Liver (tissue), 8 donors: ENCODE measurements at regions not wholly inside any gene's neighbourhood (a gene's known extent, or its start where the extent isn't known, plus 50 kb on each side); places are given as distances from the start of the nearest gene placed in this dataset.

Source experiments
- DNase-seq: peaks from one replicate; pipeline ENCODE4 v3.0.0-alpha.2; 2017; ENCODE audit warnings: low spot score
- H3K27ac ChIP-seq, 2 donors: one replicate each; pipeline ENCODE4 v1.7.0; 2013; ENCODE audit warnings: inconsistent platforms in 2 of 2, low read length in 2 of 2, control low read depth in 1 of 2, low read depth in 1 of 2, mild to moderate bottlenecking in 1 of 2
- H3K27me3 ChIP-seq, 4 donors: one replicate each; pipeline versions ENCODE4 v1.6.1 to v1.7.0; 2013; ENCODE audit warnings: low read length in 3 of 4, inconsistent platforms in 1 of 4, mild to moderate bottlenecking in 1 of 4, moderate library complexity in 1 of 4; ENCODE audit not compliant: control insufficient read depth in 4 of 4, insufficient read depth in 4 of 4
- H3K36me3 ChIP-seq, 4 donors: one replicate each; pipeline versions ENCODE4 v1.6.1 to v1.7.0; 2013; ENCODE audit warnings: low read length in 3 of 4, mild to moderate bottlenecking in 3 of 4, low read depth in 1 of 4, moderate library complexity in 1 of 4; ENCODE audit not compliant: control insufficient read depth in 4 of 4, insufficient read depth in 3 of 4
- H3K4me1 ChIP-seq, 4 donors: one replicate each; pipeline versions ENCODE4 v1.6.1 to v1.7.0; 2013; ENCODE audit warnings: low read length in 3 of 4, mild to moderate bottlenecking in 3 of 4, moderate library complexity in 1 of 4; ENCODE audit not compliant: control insufficient read depth in 4 of 4, insufficient read depth in 4 of 4
- H3K4me3 ChIP-seq, 3 donors: one replicate each; pipeline versions ENCODE4 v1.6.1 to v1.7.0; 2013; ENCODE audit warnings: low read length in 3 of 3, control low read depth in 1 of 3, low read depth in 1 of 3, mild to moderate bottlenecking in 1 of 3
- H3K9ac ChIP-seq, 2 donors: one replicate each; pipeline ENCODE4 v1.7.0; 2013; ENCODE audit warnings: low read length in 2 of 2, mild to moderate bottlenecking in 2 of 2, moderate library complexity in 2 of 2, control low read depth in 1 of 2, low read depth in 1 of 2
- H3K9me3 ChIP-seq, 4 donors: one replicate each; pipeline versions ENCODE4 v1.6.1 to v1.7.0; 2013; ENCODE audit warnings: low read length in 3 of 4; ENCODE audit not compliant: control insufficient read depth in 4 of 4
- EGR1 ChIP-seq, 2 donors: IDR thresholded peaks; 2 replicates each; pipeline ENCODE4 v1.6.1; 2016 to 2018; ENCODE audit warnings: antibody characterized with exemption in 2 of 2, low read depth in 2 of 2
- FOXA2 ChIP-seq: IDR thresholded peaks from 2 replicates; pipeline ENCODE4 v1.6.1; 2016; ENCODE audit warnings: antibody characterized with exemption
- GABPA ChIP-seq, 2 donors: IDR thresholded peaks in 1 of 2; conservative IDR thresholded peaks in 1 of 2; 2 replicates each; pipeline ENCODE4 v1.6.1; 2016; ENCODE audit warnings: antibody characterized with exemption in 2 of 2, mild to moderate bottlenecking in 1 of 2, moderate library complexity in 1 of 2
- HNF4A ChIP-seq, 2 donors: conservative IDR thresholded peaks; 2 replicates each; pipeline ENCODE4 v1.6.1; 2016; ENCODE audit warnings: antibody characterized with exemption in 2 of 2, mild to moderate bottlenecking in 2 of 2
- HNF4G ChIP-seq: IDR thresholded peaks from 2 replicates; pipeline ENCODE4 v1.6.1; 2016; ENCODE audit warnings: antibody characterized with exemption
- NR2F2 ChIP-seq: IDR thresholded peaks from 2 replicates; pipeline ENCODE4 v1.6.1; 2016; ENCODE audit warnings: antibody characterized with exemption
- RAD21 ChIP-seq, 2 donors: IDR thresholded peaks; 2 replicates each; pipeline ENCODE4 v1.6.1; 2016; ENCODE audit warnings: antibody characterized with exemption in 2 of 2, mild to moderate bottlenecking in 2 of 2
- RXRA ChIP-seq, 2 donors: IDR thresholded peaks; 2 replicates each; pipeline ENCODE4 v1.6.1; 2017 to 2018; ENCODE audit warnings: antibody characterized with exemption in 2 of 2, mild to moderate bottlenecking in 1 of 2
- SP1 ChIP-seq: IDR thresholded peaks from 2 replicates; pipeline ENCODE4 v1.6.1; 2018; ENCODE audit warnings: antibody characterized with exemption, mild to moderate bottlenecking
- TAF1 ChIP-seq: conservative IDR thresholded peaks from 2 replicates; pipeline ENCODE4 v1.6.1; 2016; ENCODE audit warnings: antibody characterized with exemption, mild to moderate bottlenecking
- YY1 ChIP-seq: IDR thresholded peaks from 2 replicates; pipeline ENCODE4 v1.6.1; 2016; ENCODE audit warnings: antibody characterized with exemption, mild to moderate bottlenecking
- WGBS: extraction: QIAGEN DNeasy Blood & Tissue Kit; methylation state at CpG from one replicate; pipeline ENCODE4 v1.1.7; 2013; 5-methylcytosine and 5-hydroxymethylcytosine counted together
- TF ChIP-seq, protein P1 (sequence below): fragments of 150-350 bp; IDR thresholded peaks from 2 replicates; pipeline ENCODE4 v1.5.1; 2017; ENCODE audit warnings: improper control_type of control experiment, low read depth, low read length; ENCODE audit not compliant: missing input control
- TF ChIP-seq, protein P2 (sequence below): IDR thresholded peaks from 2 replicates; pipeline ENCODE4 v1.6.1; 2016; ENCODE audit warnings: antibody characterized with exemption
- TF ChIP-seq, protein P3 (sequence below): IDR thresholded peaks from 2 replicates; pipeline ENCODE4 v1.6.1; 2016; ENCODE audit warnings: antibody characterized with exemption
- TF ChIP-seq, protein P4 (sequence below): IDR thresholded peaks from 2 replicates; pipeline ENCODE4 v1.6.1; 2016; ENCODE audit warnings: antibody characterized with exemption, mild to moderate bottlenecking
- TF ChIP-seq, protein P5 (sequence below): IDR thresholded peaks from 2 replicates; pipeline ENCODE4 v1.6.1; 2016; ENCODE audit warnings: antibody characterized with exemption
- donor health status: healthy.
- donor health status: healthy.
- donor health status: healthy.
- donor health status: healthy.
- donor health status: healthy.

DNA sequence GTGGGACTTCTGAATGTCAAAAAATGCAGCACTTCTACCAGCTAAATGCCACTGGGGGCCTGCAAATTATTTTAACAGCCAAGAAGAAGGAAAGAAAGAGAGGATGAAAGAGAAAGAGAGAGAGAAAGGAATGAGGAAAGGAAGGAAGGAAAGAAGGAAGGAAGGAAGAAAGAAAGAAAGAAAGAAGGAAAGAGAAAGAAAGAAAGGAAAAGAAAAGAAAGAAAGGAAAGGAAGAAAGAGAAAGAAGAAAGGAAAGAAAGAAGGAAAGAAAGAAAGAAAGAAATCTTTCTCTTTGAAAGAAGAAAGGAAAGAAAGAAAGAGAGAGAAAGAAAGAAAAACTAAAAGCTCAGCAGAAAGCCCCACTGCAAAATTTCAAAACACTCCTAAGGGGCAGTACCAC, 69.2 kb upstream of the SV2C start:
- Histone ChIP-seq H3K27ac (no peak overlapping the region), H3K9ac (no peak overlapping the region), H3K4me3 (no peak overlapping the region), H3K27me3 (peaks cover 0 to 10% (median 0%) of the 10 kb centered on the region in 4 donors), H3K36me3 (no peaks in the 10 kb centered on the region), H3K4me1 (no peaks in the 10 kb centered on the region), H3K9me3 (no peaks in the 10 kb centered on the region)
- TF ChIP-seq, protein P1, sequence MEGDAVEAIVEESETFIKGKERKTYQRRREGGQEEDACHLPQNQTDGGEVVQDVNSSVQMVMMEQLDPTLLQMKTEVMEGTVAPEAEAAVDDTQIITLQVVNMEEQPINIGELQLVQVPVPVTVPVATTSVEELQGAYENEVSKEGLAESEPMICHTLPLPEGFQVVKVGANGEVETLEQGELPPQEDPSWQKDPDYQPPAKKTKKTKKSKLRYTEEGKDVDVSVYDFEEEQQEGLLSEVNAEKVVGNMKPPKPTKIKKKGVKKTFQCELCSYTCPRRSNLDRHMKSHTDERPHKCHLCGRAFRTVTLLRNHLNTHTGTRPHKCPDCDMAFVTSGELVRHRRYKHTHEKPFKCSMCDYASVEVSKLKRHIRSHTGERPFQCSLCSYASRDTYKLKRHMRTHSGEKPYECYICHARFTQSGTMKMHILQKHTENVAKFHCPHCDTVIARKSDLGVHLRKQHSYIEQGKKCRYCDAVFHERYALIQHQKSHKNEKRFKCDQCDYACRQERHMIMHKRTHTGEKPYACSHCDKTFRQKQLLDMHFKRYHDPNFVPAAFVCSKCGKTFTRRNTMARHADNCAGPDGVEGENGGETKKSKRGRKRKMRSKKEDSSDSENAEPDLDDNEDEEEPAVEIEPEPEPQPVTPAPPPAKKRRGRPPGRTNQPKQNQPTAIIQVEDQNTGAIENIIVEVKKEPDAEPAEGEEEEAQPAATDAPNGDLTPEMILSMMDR = no peak
- TF ChIP-seq, protein P2, sequence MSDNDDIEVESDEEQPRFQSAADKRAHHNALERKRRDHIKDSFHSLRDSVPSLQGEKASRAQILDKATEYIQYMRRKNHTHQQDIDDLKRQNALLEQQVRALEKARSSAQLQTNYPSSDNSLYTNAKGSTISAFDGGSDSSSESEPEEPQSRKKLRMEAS = no peak
- no peak for TF ChIP-seq GABPA (IDR thresholded peaks at IDR 0.05 in 1 of 2, conservative IDR thresholded peaks at IDR 0.05 in 1 of 2)
- no peak for TF ChIP-seq YY1
- TF ChIP-seq SP1 = no peak
- no peak for TF ChIP-seq HNF4G
- TF ChIP-seq, protein P3, sequence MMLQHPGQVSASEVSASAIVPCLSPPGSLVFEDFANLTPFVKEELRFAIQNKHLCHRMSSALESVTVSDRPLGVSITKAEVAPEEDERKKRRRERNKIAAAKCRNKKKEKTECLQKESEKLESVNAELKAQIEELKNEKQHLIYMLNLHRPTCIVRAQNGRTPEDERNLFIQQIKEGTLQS = no peak
- no peak for TF ChIP-seq TAF1
- DNase-seq = no peak

DNA sequence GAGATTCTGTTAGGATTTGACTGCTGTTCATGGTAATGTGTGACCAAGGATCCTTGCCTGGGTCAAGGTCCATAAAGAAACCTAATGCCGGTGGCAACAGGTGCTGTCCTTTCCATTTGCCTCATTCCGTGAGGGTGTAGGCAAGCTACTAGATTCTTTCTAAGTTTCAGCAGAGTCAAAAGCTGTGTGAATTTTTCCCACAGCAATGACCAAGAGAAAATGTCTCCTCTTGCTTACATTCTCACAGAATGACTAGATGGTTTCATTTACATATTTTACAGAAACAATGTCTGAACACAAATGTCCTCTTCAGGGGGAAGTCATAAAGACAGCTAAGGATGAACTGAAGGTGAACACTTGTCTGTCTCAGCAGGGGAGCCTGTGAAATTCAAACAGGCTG, 75.3 kb upstream of the SV2C start:
- peaks cover 0 to 1% (median 0%) of the 10 kb centered on the region in 4 donors for H3K4me1 ChIP-seq
- TF ChIP-seq, protein P3 = no peak
- TF ChIP-seq NR2F2 = no peak
- TF ChIP-seq, protein P2 = no peak
- TF ChIP-seq RAD21 (IDR thresholded peaks at IDR 0.05) = no peak
- no peak for TF ChIP-seq GABPA (IDR thresholded peaks at IDR 0.05 in 1 of 2, conservative IDR thresholded peaks at IDR 0.05 in 1 of 2)
- TF ChIP-seq HNF4A (conservative IDR thresholded peaks at IDR 0.05) = no peak
- TF ChIP-seq FOXA2 = no peak
- TF ChIP-seq, protein P1 = no peak
- no peaks in the 10 kb centered on the region for H3K36me3 ChIP-seq
- H3K9ac ChIP-seq = no peak overlapping the region
- H3K9me3 ChIP-seq = no peaks in the 10 kb centered on the region
- no peak overlapping the region for H3K4me3 ChIP-seq
- DNase-seq = no peak
- WGBS = 38% methylated on average over 2 of the region's 2 CpGs
- H3K27ac ChIP-seq = no peak overlapping the region
- peaks cover 0 to 10% (median 0%) of the 10 kb centered on the region in 4 donors for H3K27me3 ChIP-seq

DNA sequence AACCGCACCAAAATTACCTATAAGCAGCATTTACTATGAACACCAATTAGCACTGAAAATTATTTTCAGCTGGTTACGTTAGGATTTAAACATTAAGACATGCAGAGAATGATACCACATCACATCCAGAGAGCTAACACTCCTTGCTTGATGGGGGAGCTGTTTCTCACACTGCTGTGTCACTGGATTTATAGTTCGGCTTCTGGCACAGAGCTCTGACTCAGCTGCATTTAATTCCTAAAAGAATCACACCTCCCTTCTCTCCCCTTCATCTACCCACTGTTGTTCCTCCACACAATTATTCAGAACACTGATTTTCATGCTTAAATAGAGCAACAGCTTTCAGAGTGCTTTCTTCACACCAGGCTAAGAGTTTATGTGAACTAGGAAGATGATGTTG, 82.6 kb upstream of the SV2C start:
- Histone ChIP-seq H3K27ac (no peak overlapping the region), H3K9ac (no peak overlapping the region), H3K36me3 (no peaks in the 10 kb centered on the region), H3K9me3 (peaks cover 0 to 6% (median 1%) of the 10 kb centered on the region in 4 donors), H3K4me1 (no peaks in the 10 kb centered on the region), H3K27me3 (peaks cover 0 to 9% (median 1%) of the 10 kb centered on the region in 4 donors), H3K4me3 (no peak overlapping the region)
- no peak for DNase-seq
- 83% methylated on average over 3 of the region's 3 CpGs for WGBS
- TF ChIP-seq HNF4A (conservative IDR thresholded peaks at IDR 0.05) (no peak), NR2F2 (no peak), FOXA2 (no peak), EGR1 (IDR thresholded peaks at IDR 0.05; ENCODE audit: low read depth in 2 of 2) (no peak), RXRA (IDR thresholded peaks at IDR 0.05) (no peak), GABPA (IDR thresholded peaks at IDR 0.05 in 1 of 2, conservative IDR thresholded peaks at IDR 0.05 in 1 of 2) (no peak), TAF1 (no peak)
- TF ChIP-seq, protein P4, sequence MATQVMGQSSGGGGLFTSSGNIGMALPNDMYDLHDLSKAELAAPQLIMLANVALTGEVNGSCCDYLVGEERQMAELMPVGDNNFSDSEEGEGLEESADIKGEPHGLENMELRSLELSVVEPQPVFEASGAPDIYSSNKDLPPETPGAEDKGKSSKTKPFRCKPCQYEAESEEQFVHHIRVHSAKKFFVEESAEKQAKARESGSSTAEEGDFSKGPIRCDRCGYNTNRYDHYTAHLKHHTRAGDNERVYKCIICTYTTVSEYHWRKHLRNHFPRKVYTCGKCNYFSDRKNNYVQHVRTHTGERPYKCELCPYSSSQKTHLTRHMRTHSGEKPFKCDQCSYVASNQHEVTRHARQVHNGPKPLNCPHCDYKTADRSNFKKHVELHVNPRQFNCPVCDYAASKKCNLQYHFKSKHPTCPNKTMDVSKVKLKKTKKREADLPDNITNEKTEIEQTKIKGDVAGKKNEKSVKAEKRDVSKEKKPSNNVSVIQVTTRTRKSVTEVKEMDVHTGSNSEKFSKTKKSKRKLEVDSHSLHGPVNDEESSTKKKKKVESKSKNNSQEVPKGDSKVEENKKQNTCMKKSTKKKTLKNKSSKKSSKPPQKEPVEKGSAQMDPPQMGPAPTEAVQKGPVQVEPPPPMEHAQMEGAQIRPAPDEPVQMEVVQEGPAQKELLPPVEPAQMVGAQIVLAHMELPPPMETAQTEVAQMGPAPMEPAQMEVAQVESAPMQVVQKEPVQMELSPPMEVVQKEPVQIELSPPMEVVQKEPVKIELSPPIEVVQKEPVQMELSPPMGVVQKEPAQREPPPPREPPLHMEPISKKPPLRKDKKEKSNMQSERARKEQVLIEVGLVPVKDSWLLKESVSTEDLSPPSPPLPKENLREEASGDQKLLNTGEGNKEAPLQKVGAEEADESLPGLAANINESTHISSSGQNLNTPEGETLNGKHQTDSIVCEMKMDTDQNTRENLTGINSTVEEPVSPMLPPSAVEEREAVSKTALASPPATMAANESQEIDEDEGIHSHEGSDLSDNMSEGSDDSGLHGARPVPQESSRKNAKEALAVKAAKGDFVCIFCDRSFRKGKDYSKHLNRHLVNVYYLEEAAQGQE = no peak
- TF ChIP-seq, protein P5, sequence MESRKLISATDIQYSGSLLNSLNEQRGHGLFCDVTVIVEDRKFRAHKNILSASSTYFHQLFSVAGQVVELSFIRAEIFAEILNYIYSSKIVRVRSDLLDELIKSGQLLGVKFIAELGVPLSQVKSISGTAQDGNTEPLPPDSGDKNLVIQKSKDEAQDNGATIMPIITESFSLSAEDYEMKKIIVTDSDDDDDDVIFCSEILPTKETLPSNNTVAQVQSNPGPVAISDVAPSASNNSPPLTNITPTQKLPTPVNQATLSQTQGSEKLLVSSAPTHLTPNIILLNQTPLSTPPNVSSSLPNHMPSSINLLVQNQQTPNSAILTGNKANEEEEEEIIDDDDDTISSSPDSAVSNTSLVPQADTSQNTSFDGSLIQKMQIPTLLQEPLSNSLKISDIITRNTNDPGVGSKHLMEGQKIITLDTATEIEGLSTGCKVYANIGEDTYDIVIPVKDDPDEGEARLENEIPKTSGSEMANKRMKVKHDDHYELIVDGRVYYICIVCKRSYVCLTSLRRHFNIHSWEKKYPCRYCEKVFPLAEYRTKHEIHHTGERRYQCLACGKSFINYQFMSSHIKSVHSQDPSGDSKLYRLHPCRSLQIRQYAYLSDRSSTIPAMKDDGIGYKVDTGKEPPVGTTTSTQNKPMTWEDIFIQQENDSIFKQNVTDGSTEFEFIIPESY = no peak
- TF ChIP-seq, protein P3 = no peak
